ENCODE measurements at regions not wholly inside any gene's neighbourhood (a gene's known extent, or its start where the extent isn't known, plus 50 kb on each side); places are given as distances from the start of the nearest gene placed in this dataset.

GRCh38 chr6:19597809-19598320 is 239.3 kb upstream of the ID4 start:
- H3K9me3 Mint-ChIP-seq, result peaks cover 0 to 7% (median 4%) of the 10 kb centered on the region in 7 donors
- no peak overlapping the region for H3K4me3 ChIP-seq (ENCODE audit: low read depth, low read length)

GRCh38 chr6:19599796-19600464 is 237.2 kb upstream of the ID4 start:
- H3K36me3 Mint-ChIP-seq, result no peaks in the 10 kb centered on the region
- H3K9me3 ChIP-seq (ENCODE audit: control insufficient read depth in 2 of 2, low read length in 2 of 2), result no peaks in the 10 kb centered on the region
- H3K9me3 Mint-ChIP-seq, result peaks cover 0 to 7% (median 3%) of the 10 kb centered on the region in 7 donors
- no peak for DNase-seq
- H3K4me3 Mint-ChIP-seq, result no peak overlapping the region
- H3K36me3 ChIP-seq (ENCODE audit: control insufficient read depth, insufficient read depth, low read length), result no peaks in the 10 kb centered on the region
- no peak overlapping the region for H3K27ac ChIP-seq (ENCODE audit: insufficient read depth, low read length, poor library complexity, severe bottlenecking)
- H3K27me3 ChIP-seq (ENCODE audit: control insufficient read depth, insufficient read depth, low read length), result no peaks in the 10 kb centered on the region
- H3K4me1 Mint-ChIP-seq, result no peaks in the 10 kb centered on the region
- no peak overlapping the region for H3K4me3 ChIP-seq (ENCODE audit: low read depth, low read length)
- H3K27ac Mint-ChIP-seq, result no peak overlapping the region
- H3K27me3 Mint-ChIP-seq, result no peaks in the 10 kb centered on the region
- H3K4me1 ChIP-seq (ENCODE audit: control insufficient read depth, insufficient read depth, low read length, poor library complexity, severe bottlenecking), result no peaks in the 10 kb centered on the region
- no peak for ATAC-seq (ENCODE audit: low read depth in 2 of 2)

More at GRCh38 chr6:19597809-19598320, 239.3 kb upstream of the ID4 start:
- no peak overlapping the region for H3K27ac Mint-ChIP-seq
- DNase-seq (no peak), ATAC-seq (ENCODE audit: low read depth in 2 of 2) (no peak)
- Histone ChIP-seq H3K9me3 (ENCODE audit: control insufficient read depth in 2 of 2, low read length in 2 of 2) (no peaks in the 10 kb centered on the region), H3K27me3 (ENCODE audit: control insufficient read depth, insufficient read depth, low read length) (no peaks in the 10 kb centered on the region), H3K36me3 (ENCODE audit: control insufficient read depth, insufficient read depth, low read length) (no peaks in the 10 kb centered on the region), H3K27ac (ENCODE audit: insufficient read depth, low read length, poor library complexity, severe bottlenecking) (no peak overlapping the region), H3K4me1 (ENCODE audit: control insufficient read depth, insufficient read depth, low read length, poor library complexity, severe bottlenecking) (no peaks in the 10 kb centered on the region)
- no peak overlapping the region for H3K4me3 Mint-ChIP-seq
- H3K36me3 Mint-ChIP-seq, result no peaks in the 10 kb centered on the region
- no peaks in the 10 kb centered on the region for H3K4me1 Mint-ChIP-seq
- H3K27me3 Mint-ChIP-seq, result no peaks in the 10 kb centered on the region

- H3K9me3 ChIP-seq (ENCODE audit: control insufficient read depth in 2 of 2, low read length in 2 of 2), result no peaks in the 10 kb centered on the region
- Mint-ChIP-seq H3K27ac (no peak overlapping the region), H3K27me3 (no peaks in the 10 kb centered on the region), H3K4me1 (no peaks in the 10 kb centered on the region), H3K36me3 (no peaks in the 10 kb centered on the region), H3K9me3 (peaks cover 0 to 12% (median 7%) of the 10 kb centered on the region in 7 donors), H3K4me3 (no peak overlapping the region)
- DNase-seq, result no peak
- no peak overlapping the region for H3K27ac ChIP-seq (ENCODE audit: insufficient read depth, low read length, poor library complexity, severe bottlenecking)
- H3K4me3 ChIP-seq (ENCODE audit: low read depth, low read length), result no peak overlapping the region
- ATAC-seq (ENCODE audit: low read depth in 2 of 2), result no peak
- H3K36me3 ChIP-seq (ENCODE audit: control insufficient read depth, insufficient read depth, low read length), result no peaks in the 10 kb centered on the region
- no peaks in the 10 kb centered on the region for H3K4me1 ChIP-seq (ENCODE audit: control insufficient read depth, insufficient read depth, low read length, poor library complexity, severe bottlenecking)
- no peaks in the 10 kb centered on the region for H3K27me3 ChIP-seq (ENCODE audit: control insufficient read depth, insufficient read depth, low read length)
These were observed 234.6 kb upstream of the ID4 start for GRCh38 chr6:19602434-19603013.

- no peaks in the 10 kb centered on the region for H3K27me3 ChIP-seq (ENCODE audit: control insufficient read depth, insufficient read depth, low read length)
- Mint-ChIP-seq H3K36me3 (no peaks in the 10 kb centered on the region), H3K27ac (no peak overlapping the region), H3K9me3 (peaks cover 0 to 12% (median 6%) of the 10 kb centered on the region in 7 donors), H3K4me3 (no peak overlapping the region), H3K27me3 (no peaks in the 10 kb centered on the region), H3K4me1 (no peaks in the 10 kb centered on the region)
- H3K36me3 ChIP-seq (ENCODE audit: control insufficient read depth, insufficient read depth, low read length), result no peaks in the 10 kb centered on the region
- H3K4me1 ChIP-seq (ENCODE audit: control insufficient read depth, insufficient read depth, low read length, poor library complexity, severe bottlenecking), result no peaks in the 10 kb centered on the region
- no peak overlapping the region for H3K4me3 ChIP-seq (ENCODE audit: low read depth, low read length)
- DNase-seq (no peak), ATAC-seq (ENCODE audit: low read depth in 2 of 2) (no peak)
- H3K27ac ChIP-seq (ENCODE audit: insufficient read depth, low read length, poor library complexity, severe bottlenecking), result no peak overlapping the region
- H3K9me3 ChIP-seq (ENCODE audit: control insufficient read depth in 2 of 2, low read length in 2 of 2), result no peaks in the 10 kb centered on the region
These were observed 233.4 kb upstream of the ID4 start for GRCh38 chr6:19603721-19604120.

- Mint-ChIP-seq H3K4me3 (no peak overlapping the region), H3K27ac (no peak overlapping the region), H3K4me1 (no peaks in the 10 kb centered on the region), H3K27me3 (no peaks in the 10 kb centered on the region), H3K9me3 (peaks cover 0 to 12% (median 4%) of the 10 kb centered on the region in 7 donors), H3K36me3 (no peaks in the 10 kb centered on the region)
- no peaks in the 10 kb centered on the region for H3K9me3 ChIP-seq (ENCODE audit: control insufficient read depth in 2 of 2, low read length in 2 of 2)
- H3K27me3 ChIP-seq (ENCODE audit: control insufficient read depth, insufficient read depth, low read length), result no peaks in the 10 kb centered on the region
- no peaks in the 10 kb centered on the region for H3K4me1 ChIP-seq (ENCODE audit: control insufficient read depth, insufficient read depth, low read length, poor library complexity, severe bottlenecking)
- DNase-seq, result no peak
- no peak for ATAC-seq (ENCODE audit: low read depth in 2 of 2)
- no peaks in the 10 kb centered on the region for H3K36me3 ChIP-seq (ENCODE audit: control insufficient read depth, insufficient read depth, low read length)
- H3K4me3 ChIP-seq (ENCODE audit: low read depth, low read length), result no peak overlapping the region
- H3K27ac ChIP-seq (ENCODE audit: insufficient read depth, low read length, poor library complexity, severe bottlenecking), result no peak overlapping the region
These were observed 231.5 kb upstream of the ID4 start for GRCh38 chr6:19605624-19606023.

- H3K36me3 ChIP-seq (ENCODE audit: control insufficient read depth, insufficient read depth, low read length), result no peaks in the 10 kb centered on the region
- Mint-ChIP-seq H3K4me1 (no peaks in the 10 kb centered on the region), H3K36me3 (no peaks in the 10 kb centered on the region), H3K27me3 (no peaks in the 10 kb centered on the region), H3K27ac (no peak overlapping the region), H3K4me3 (peak overlapping the region in 1 of 4 donors; percentile 69), H3K9me3 (peaks cover 0 to 17% (median 5%) of the 10 kb centered on the region in 7 donors)
- ATAC-seq (ENCODE audit: low read depth in 2 of 2), result no peak
- H3K4me3 ChIP-seq (ENCODE audit: low read depth, low read length), result no peak overlapping the region
- no peaks in the 10 kb centered on the region for H3K4me1 ChIP-seq (ENCODE audit: control insufficient read depth, insufficient read depth, low read length, poor library complexity, severe bottlenecking)
- H3K27ac ChIP-seq (ENCODE audit: insufficient read depth, low read length, poor library complexity, severe bottlenecking), result no peak overlapping the region
- H3K27me3 ChIP-seq (ENCODE audit: control insufficient read depth, insufficient read depth, low read length), result no peaks in the 10 kb centered on the region
- peaks cover 0 to under 1% of the 10 kb centered on the region in 2 experiments for H3K9me3 ChIP-seq (ENCODE audit: control insufficient read depth in 2 of 2, low read length in 2 of 2)
- DNase-seq, result no peak
These were observed 228.6 kb upstream of the ID4 start for GRCh38 chr6:19608546-19608945.

- DNase-seq, result no peak
- peaks cover 0 to 14% (median 5%) of the 10 kb centered on the region in 7 donors for H3K9me3 Mint-ChIP-seq
- no peak overlapping the region for H3K27ac Mint-ChIP-seq
- Histone ChIP-seq H3K36me3 (ENCODE audit: control insufficient read depth, insufficient read depth, low read length) (no peaks in the 10 kb centered on the region), H3K27me3 (ENCODE audit: control insufficient read depth, insufficient read depth, low read length) (no peaks in the 10 kb centered on the region), H3K27ac (ENCODE audit: insufficient read depth, low read length, poor library complexity, severe bottlenecking) (no peak overlapping the region), H3K9me3 (ENCODE audit: control insufficient read depth in 2 of 2, low read length in 2 of 2) (peaks cover 0 to 12% of the 10 kb centered on the region in 2 experiments), H3K4me3 (ENCODE audit: low read depth, low read length) (no peak overlapping the region), H3K4me1 (ENCODE audit: control insufficient read depth, insufficient read depth, low read length, poor library complexity, severe bottlenecking) (no peaks in the 10 kb centered on the region)
- ATAC-seq (ENCODE audit: low read depth in 2 of 2), result no peak
- no peaks in the 10 kb centered on the region for H3K27me3 Mint-ChIP-seq
- no peaks in the 10 kb centered on the region for H3K36me3 Mint-ChIP-seq
- H3K4me3 Mint-ChIP-seq, result no peak overlapping the region
- no peaks in the 10 kb centered on the region for H3K4me1 Mint-ChIP-seq
These were observed 227.1 kb upstream of the ID4 start for GRCh38 chr6:19609972-19610641.

All from CD4-positive, CD25-positive, alpha-beta regulatory T cell (primary cell).